ENCODE measurements at regions not wholly inside any gene's neighbourhood (a gene's known extent, or its start where the extent isn't known, plus 50 kb on each side); places are given as distances from the start of the nearest gene placed in this dataset.
"Not testable (repeated sequence)": the region's sequence is repeated elsewhere in the genome, so short reads cannot be mapped to it uniquely, and the experiment has no call there.

GRCh38 chr14:103186909-103187586 is 63.8 kb downstream of the TNFAIP2 start:
- FAIRE-seq: no peak

DNA sequence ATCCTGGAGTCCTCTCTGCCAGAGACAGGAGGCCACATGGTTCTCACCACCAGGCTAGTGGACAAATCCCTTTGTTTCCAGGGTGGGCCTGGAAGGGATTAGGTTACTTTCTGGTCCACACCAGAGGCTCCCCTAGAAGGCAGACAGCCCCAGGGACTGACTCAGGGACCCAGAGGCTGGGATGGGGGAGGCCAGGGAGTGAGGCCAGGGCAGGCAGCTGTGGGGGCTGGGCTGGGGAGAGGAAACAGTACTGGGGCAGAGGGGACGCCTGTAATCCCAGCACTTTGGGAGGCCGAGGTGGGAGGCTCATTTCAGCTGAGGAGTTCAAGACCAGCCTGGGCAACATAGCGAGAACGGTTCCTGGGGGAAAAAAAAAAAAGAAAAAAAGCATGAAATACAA is 64.7 kb downstream of the TNFAIP2 start:
- no peak for FAIRE-seq

GRCh38 chr14:103188810-103189480 is 65.7 kb downstream of the TNFAIP2 start:
- FAIRE-seq: no peak

- FAIRE-seq: no peak
Measured at GRCh38 chr14:103189481-103190470, 66.5 kb downstream of the TNFAIP2 start.

GRCh38 chr14:103190741-103191140 is 67.5 kb downstream of the TNFAIP2 start:
- FAIRE-seq: no peak

GRCh38 chr14:103191844-103192243 is 68.6 kb downstream of the TNFAIP2 start:
- FAIRE-seq: no peak

DNA sequence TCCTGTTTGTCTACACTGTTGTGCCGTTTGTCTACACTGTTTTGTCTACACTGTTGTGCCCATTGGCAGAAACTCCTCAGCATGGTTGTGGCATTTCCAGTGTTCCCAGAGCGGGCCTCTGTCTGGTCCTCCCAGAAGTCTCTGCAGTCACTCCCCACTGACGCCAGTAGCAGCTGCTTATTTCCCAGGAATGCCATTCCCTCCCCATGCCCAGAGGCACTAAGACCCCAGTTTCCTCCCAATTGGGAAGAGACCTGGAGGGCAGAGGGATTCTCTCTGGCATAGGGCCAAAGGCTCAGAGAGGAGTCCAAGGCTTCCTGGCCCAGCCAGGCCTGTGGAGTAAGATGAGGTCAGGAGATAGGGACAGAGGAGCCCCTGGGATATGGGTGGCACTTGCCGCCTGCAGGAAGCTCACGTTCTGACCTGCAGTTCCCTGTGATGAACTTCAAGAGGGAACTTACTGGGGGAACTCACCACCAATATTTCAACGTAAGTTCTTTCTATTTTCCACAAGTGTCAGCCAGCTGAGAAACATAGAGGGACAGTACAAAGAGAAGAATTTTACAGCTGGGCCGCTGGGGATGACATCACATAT is 69.1 kb downstream of the TNFAIP2 start:
- no peak for FAIRE-seq

DNA sequence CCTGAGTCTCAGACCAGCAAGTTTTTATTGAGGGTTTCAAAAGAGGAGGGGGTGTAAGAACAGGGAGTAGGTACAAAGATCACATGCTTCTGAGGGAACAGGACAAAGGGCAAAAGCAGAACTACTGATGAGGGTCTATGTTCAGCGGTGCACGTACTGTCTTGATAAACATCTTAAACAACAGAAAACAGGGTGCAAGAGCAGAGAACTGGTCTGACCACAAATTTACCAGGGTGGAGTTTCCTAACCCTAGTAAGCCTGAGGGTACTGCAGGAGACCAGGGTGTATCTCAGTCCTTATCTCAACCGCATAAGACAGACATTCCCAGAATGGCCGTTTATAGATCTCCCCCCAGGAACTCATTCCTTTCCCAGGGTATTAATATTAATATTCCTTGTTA is 69.6 kb downstream of the TNFAIP2 start:
- FAIRE-seq: not testable (repeated sequence)

DNA sequence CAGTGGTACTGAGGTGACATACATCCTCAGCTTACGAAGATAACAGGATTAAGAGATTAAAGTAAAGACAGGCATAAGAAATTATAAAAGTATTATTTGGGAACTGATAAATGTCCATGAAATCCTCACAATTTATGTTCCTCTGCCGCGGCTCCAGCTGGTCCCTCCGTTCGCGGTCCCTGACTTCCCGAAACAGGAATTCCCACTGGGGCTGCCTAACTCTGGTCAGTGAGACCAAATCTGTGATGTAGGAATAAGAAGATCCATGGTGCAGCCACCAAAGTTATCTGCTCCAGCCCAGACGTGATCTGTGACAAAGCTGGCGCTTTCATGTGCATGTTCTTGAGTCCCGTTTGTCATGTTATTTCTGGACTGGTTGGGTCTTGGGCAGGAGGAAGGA is 70.2 kb downstream of the TNFAIP2 start:
- not testable (repeated sequence) for FAIRE-seq

DNA sequence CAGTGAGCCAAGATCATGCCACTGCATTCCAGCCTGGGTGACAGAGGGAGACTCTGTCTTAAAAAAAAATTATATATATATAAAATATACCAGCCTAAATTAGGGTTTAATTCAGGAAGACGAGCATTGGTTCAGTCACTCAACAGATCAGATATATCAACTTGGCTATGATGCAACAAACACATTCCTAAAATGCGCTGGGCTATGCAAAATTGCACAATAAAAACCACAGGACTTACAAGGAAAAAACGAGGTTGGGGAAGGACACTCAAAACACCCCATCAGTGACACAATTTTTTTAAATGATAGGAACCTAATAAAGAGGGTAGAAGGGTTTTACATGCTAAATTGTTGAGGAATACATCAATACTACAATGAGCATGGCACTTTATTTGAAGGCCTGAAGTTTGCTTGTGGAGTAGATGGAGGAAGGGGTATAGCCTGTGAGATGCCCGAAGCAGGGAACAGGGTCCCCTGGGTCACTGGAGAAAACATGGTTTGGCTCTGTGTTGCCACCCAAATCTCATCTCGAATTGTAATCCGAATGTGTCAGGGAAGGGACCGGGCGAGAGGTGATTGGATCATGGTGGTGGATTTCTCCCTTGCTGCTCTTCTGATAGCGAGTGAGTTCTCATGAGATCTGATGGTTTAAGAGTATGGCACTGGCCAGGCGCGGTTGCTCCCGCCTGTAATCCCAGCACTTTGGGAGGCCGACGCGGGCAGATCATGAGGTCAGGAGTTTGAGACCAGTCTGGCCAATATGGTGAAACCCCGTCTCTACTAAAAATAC is 71.2 kb downstream of the TNFAIP2 start:
- no peak for FAIRE-seq

GRCh38 chr14:103195828-103196615 is 72.8 kb downstream of the TNFAIP2 start:
- no peak for FAIRE-seq

DNA sequence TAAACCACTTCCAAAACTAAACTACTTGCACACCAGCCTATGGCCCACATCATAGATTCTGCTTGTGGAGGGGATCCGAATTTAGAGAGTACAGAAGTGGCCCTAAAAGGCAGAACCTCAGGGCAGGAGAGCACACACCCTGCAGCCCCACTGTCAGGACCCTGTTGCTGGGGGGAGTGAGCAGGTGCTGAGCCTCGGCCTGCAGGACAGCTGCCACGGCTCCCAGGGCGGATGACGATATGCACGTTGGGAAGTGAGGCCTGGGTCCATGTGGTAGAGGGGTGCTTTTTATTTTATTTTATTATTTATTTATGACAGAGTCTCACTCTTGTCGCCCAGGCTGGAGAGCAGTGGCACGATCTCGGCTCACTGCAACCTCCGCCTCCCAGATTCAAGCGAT is 73.5 kb downstream of the TNFAIP2 start:
- FAIRE-seq: no peak

GRCh38 chr14:103198131-103199105 is 75.2 kb downstream of the TNFAIP2 start:
- FAIRE-seq: no peak

GRCh38 chr14:103199124-103199523 is 75.9 kb downstream of the TNFAIP2 start:
- no peak for FAIRE-seq

GRCh38 chr14:103201801-103202200 is 78.5 kb downstream of the TNFAIP2 start:
- FAIRE-seq: no peak

GRCh38 chr14:103204852-103205540 is 81.7 kb downstream of the TNFAIP2 start:
- FAIRE-seq: no peak

GRCh38 chr14:103205541-103205906 is 82.3 kb downstream of the TNFAIP2 start:
- no peak for FAIRE-seq

GRCh38 chr14:103206023-103206481 is 82.8 kb downstream of the TNFAIP2 start:
- FAIRE-seq: no peak

DNA sequence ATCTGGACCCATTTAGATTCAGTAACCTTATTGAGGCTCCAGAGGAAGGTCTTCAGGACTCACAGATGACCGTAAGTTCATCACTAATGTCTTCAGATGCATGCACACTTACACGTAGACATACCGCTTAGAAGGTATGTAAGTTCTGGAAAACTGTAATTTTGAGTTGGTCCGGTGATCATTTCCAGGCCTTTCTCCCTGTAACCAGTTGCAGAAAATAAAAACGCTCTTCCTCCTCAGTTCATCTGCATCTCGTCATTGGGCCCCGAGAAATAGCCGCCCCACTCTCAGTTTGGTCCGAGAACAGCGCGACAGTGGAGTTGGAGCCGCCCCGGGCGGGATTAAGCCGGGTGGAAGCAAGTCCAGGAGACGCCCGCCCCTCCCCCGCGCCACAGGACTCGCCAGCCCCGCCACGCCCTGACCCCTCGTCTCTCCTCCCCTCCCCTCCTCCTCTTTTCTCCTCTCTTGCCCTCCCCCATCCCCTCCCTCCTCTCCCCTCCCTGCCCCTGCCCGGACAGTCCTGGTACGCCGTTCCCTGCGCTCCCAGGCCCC is 83.7 kb downstream of the TNFAIP2 start:
- no peak for FAIRE-seq
